Uterus (tissue), 2 donors: ENCODE measurements at regions not wholly inside any gene's neighbourhood (a gene's known extent, or its start where the extent isn't known, plus 50 kb on each side); places are given as distances from the start of the nearest gene placed in this dataset.

Source experiments
- POLR2A ChIP-seq, 2 donors: fragments of 450-650 bp; IDR thresholded peaks; one replicate each; pipeline ENCODE4 v1.6.1; 2016; ENCODE audit warnings: antibody characterized with exemption in 2 of 2, mild to moderate bottlenecking in 1 of 2, moderate library complexity in 1 of 2
- TF ChIP-seq, protein P1 (sequence below), 4 experiments: fragments of 200-600 bp in 2 of 4; fragments of 450-650 bp in 2 of 4; sonication (generic) in 2 of 4; IDR thresholded peaks; one replicate each; pipeline ENCODE4 v1.5.1; 2016 to 2019; ENCODE audit warnings: antibody characterized with exemption in 4 of 4, mild to moderate bottlenecking in 2 of 4, moderate library complexity in 1 of 4

DNA sequence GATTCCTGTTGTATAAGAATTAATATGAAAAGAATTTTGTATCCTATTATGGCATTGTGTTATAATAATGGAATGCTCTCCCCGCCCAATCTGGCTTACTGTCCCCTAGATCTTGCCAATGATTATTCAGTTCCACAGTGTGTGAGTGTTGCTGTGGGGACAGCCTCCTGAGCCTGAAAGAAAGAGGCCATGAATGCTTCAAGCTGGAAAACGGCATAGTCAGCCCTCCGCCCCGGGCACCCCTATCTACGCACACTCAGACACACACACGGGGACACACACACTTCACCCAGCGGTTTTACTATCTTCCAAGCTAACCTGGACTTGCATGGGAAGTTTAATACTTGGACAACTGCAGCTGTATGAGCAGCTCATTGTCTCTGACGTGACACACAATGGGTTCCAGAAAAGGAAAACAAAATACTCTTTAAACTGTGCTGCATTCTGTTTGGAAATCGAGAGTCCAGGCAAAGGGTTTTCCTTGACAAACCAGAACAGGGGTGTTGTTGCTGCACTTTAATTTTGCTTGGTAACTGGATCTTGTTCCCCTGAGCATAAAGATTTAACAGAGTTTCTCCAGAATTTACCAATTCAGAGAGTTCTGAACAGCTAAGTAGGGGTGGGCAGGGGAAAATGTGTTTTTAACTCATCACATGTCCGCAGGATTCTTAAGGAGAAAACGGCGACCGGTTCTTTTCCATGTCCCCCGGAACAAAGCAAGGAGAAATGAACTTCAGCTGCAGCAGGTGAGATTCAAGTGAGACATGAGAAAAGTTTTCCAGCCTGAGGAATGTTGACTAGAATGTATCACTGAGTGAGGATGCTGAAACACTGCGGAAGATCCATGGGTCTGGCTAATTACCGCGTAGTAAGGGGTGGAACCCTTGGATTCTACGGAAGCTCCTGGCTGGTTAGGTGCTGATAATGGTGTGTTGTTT lies 472.9 kb downstream of the FOXO1 start:
- TF ChIP-seq, protein P1, sequence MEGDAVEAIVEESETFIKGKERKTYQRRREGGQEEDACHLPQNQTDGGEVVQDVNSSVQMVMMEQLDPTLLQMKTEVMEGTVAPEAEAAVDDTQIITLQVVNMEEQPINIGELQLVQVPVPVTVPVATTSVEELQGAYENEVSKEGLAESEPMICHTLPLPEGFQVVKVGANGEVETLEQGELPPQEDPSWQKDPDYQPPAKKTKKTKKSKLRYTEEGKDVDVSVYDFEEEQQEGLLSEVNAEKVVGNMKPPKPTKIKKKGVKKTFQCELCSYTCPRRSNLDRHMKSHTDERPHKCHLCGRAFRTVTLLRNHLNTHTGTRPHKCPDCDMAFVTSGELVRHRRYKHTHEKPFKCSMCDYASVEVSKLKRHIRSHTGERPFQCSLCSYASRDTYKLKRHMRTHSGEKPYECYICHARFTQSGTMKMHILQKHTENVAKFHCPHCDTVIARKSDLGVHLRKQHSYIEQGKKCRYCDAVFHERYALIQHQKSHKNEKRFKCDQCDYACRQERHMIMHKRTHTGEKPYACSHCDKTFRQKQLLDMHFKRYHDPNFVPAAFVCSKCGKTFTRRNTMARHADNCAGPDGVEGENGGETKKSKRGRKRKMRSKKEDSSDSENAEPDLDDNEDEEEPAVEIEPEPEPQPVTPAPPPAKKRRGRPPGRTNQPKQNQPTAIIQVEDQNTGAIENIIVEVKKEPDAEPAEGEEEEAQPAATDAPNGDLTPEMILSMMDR (IDR thresholded peaks at IDR 0.05) = no peak
- no peak for TF ChIP-seq POLR2A (IDR thresholded peaks at IDR 0.05)
